HG03565 (cell line): ENCODE measurements at regions not wholly inside any gene's neighbourhood (a gene's known extent, or its start where the extent isn't known, plus 50 kb on each side); places are given as distances from the start of the nearest gene placed in this dataset.

Experiments
- ATAC-seq: cut with Tn5 transposase; IDR thresholded peaks from one replicate; pipeline ENCODE4 v1.9.1; 2021; ENCODE audit warnings: mild to moderate bottlenecking, moderate library complexity; ENCODE audit not compliant: unreplicated experiment

GRCh38 chr5:4424895-4425294, 715.2 kb upstream of the ADAMTS16 start:
- no peak for ATAC-seq

- no peak for ATAC-seq
Measured at GRCh38 chr5:4440536-4440935, 699.6 kb upstream of the ADAMTS16 start.

GRCh38 chr5:4442221-4442620, 697.9 kb upstream of the ADAMTS16 start:
- ATAC-seq, result no peak

DNA sequence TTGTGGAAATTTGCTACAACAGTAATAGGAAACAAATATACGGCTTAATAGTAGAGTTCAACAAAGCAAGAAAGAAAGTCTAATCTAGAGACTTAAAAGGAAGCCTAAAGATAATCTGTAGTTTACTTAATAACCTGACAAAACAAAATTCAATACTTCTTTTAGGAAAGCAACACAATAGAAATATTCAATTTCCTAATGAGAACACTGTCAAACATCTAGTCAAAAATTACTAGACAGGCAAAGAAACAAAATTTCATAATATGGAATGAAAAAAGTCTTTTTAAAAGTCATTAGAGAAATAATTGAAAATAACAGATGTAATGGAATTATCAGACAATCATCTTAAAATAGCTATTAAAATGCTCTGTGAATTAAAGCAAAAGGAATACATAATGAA, 692.5 kb upstream of the ADAMTS16 start:
- ATAC-seq, result no peak

DNA sequence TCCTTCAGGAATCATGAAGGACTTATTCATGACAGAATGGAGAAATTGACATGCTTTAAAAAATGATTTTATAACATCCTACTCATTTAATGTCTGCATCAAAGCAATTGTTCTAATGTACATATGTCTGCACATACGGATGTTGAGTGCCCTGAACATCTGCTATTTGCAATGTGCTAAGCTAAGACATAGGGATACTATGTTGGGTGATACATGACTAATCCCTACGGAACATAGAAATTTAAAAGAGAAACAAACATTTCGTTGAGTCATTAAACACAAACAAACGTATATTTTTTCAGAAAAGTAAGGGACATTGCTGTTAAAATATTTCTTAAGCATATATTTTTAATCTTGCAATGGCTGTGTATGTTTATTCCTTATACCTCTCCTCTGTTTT, 686.5 kb upstream of the ADAMTS16 start:
- no peak for ATAC-seq

- no peak for ATAC-seq
Measured at GRCh38 chr5:4479426-4479825, 660.7 kb upstream of the ADAMTS16 start.

- no peak for ATAC-seq
Measured at GRCh38 chr5:4480528-4481349, 659.4 kb upstream of the ADAMTS16 start.

GRCh38 chr5:4487581-4487980, 652.5 kb upstream of the ADAMTS16 start:
- ATAC-seq, result no peak

- no peak for ATAC-seq
Measured at GRCh38 chr5:4511996-4512656, 628.0 kb upstream of the ADAMTS16 start.

- no peak for ATAC-seq
Measured at GRCh38 chr5:4513381-4513780, 626.7 kb upstream of the ADAMTS16 start.

GRCh38 chr5:4514067-4514648, 626.0 kb upstream of the ADAMTS16 start:
- no peak for ATAC-seq

- ATAC-seq, result no peak
Measured at GRCh38 chr5:4518903-4519672, 621.0 kb upstream of the ADAMTS16 start.

DNA sequence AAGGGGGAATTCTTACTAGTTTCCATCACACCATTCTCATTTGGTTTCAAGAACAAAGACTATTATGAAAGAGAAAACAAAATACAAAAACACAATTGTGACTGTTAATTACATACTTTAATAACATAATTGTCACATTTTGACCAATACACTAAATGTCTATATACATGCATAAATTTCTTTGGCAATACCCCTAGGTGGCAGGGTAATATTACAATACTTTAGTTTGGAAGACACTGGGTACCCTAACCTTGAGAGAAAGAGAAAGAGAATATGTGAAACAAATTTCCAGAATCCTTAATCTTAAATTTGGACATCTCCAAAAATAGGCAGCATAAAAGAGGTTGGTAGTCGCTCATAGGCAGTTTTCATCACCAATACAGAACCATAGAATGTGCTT, 619.6 kb upstream of the ADAMTS16 start:
- no peak for ATAC-seq

- ATAC-seq, result no peak
Measured at GRCh38 chr5:4523038-4523437, 617.1 kb upstream of the ADAMTS16 start.

GRCh38 chr5:4531756-4532704, 608.1 kb upstream of the ADAMTS16 start:
- no peak for ATAC-seq

GRCh38 chr5:4532705-4533080, 607.4 kb upstream of the ADAMTS16 start:
- ATAC-seq, result no peak

DNA sequence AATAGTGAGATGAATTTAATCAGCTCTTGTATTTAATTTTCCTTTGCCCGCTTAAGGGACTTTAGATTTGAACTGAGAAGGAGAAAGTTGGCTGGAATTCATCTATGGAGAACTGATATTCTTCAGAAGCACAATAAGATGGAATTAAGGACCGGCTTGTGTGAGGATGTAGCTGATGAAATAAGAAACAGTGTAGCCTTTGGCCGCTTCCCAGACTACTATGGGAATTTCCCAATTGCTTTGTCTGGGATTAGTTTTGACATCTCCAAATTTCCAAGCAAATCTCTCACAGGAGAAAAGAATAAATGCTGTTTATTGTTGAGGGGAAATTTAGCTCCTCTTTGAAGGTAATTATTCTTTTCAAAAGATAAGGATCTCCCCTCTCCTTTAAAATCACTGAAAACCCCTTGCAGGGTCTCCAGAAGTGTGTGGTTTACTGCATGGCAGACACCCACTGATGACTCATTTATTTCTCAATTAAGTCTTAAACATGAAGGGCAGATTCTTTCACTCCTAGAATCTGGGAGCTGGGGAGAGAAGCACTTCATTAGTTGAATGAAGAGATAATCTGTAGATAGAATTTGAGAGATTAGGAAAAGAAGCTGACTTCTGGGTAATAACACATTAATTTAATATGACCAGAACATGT, 606.5 kb upstream of the ADAMTS16 start:
- ATAC-seq, result no peak

DNA sequence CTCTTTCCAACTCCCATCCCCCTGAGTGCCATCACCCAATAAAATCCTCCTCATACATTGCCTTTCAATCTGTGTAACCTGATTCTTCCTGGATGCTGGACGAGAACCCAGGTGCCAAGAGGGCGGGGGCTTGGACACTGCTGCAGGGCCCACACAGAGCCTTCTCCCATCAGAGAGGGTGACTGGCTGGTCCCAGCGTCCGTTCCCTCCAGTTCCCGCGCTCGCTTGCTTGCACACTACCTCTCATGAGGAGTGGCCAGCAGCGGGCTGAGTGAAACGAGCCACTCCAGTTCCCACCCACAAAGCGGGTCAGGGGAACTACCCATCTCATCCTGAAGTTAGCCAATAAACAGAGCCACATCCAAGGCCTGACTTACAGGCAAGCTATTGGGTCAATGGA, 602.6 kb upstream of the ADAMTS16 start:
- no peak for ATAC-seq

GRCh38 chr5:4540375-4541173, 599.6 kb upstream of the ADAMTS16 start:
- ATAC-seq, result no peak
